C4-2B (cell line): ENCODE measurements at regions not wholly inside any gene's neighbourhood (a gene's known extent, or its start where the extent isn't known, plus 50 kb on each side); places are given as distances from the start of the nearest gene placed in this dataset.

Experiments
- H3K27ac ChIP-seq: fragments of 450-650 bp; 2 replicates; pipeline ENCODE4 v1.5.1; 2017
- ZFX ChIP-seq: fragments of 450-650 bp; IDR thresholded peaks from 2 replicates; pipeline ENCODE4 v1.6.1; 2017
- TF ChIP-seq, protein P1 (sequence below): fragments of 450-650 bp; conservative IDR thresholded peaks from 2 replicates; pipeline ENCODE4 v1.5.1; 2017; ENCODE audit warnings: mild to moderate bottlenecking

DNA sequence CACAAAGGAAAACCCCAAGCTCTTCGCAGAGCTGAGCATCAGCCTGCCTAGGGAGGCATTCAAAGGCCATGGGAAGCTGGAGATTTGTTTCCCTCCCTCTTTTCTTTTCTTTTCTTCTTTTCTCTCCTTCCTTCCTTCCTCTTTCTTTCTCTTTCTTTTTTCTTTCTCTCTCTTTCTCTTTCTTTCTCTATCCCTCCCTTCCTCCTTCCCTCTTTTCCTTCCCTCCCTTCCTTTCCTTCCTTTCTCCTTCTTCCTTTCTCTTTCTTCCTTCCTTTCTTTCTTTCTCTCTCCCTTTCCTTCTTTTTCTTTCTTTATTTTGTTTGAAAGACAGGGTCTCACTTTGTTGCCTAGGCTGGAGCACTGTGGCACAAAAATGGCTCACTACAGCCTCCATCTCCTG lies 168.4 kb upstream of the ARL4C start:
- H3K27ac ChIP-seq, result no peak overlapping the region
- no peak for TF ChIP-seq ZFX
- TF ChIP-seq, protein P1, sequence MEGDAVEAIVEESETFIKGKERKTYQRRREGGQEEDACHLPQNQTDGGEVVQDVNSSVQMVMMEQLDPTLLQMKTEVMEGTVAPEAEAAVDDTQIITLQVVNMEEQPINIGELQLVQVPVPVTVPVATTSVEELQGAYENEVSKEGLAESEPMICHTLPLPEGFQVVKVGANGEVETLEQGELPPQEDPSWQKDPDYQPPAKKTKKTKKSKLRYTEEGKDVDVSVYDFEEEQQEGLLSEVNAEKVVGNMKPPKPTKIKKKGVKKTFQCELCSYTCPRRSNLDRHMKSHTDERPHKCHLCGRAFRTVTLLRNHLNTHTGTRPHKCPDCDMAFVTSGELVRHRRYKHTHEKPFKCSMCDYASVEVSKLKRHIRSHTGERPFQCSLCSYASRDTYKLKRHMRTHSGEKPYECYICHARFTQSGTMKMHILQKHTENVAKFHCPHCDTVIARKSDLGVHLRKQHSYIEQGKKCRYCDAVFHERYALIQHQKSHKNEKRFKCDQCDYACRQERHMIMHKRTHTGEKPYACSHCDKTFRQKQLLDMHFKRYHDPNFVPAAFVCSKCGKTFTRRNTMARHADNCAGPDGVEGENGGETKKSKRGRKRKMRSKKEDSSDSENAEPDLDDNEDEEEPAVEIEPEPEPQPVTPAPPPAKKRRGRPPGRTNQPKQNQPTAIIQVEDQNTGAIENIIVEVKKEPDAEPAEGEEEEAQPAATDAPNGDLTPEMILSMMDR, result no peak

- H3K27ac ChIP-seq, result no peak overlapping the region
- TF ChIP-seq ZFX, result no peak
- TF ChIP-seq, protein P1, result no peak
Observed at GRCh38 chr2:234661849-234662248, 165.0 kb upstream of the ARL4C start.

DNA sequence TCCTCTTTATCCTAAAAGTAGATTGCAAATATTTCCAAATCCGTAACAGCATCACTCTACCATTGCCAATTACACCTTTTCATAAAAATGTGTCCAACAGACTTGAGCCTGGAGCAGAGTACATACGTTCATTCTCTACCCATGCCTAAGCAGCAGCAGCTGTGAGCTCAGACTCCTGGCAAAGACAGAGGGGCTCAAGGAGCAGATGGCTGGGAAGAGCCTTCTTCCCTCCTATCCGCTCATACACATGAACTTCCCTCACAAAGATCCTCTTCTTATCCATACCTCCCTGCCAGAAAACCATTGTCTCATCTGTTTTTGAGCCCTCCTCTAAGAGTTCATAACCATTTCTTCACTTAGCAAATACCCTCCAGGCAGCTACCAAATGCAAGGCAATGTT lies 164.3 kb upstream of the ARL4C start:
- TF ChIP-seq ZFX, result no peak
- TF ChIP-seq, protein P1, result no peak

DNA sequence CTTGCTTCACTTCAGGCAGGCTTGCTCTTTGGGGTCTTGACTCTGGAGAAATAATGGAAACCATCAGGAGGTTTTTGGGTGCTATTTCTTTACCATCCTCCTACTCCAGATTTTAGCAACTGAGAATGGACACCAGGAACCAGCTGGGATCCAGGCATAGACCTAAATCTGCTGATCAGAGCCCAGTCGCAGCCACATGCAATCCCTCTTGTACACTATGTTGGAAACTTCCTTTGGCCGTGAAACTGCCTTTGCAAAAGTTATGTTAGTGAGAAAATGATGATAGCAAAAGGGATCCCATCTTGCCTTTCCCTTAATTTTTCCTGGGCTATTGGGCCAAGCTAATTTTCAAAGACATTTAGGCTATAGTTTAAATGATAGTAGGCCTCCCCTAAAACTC lies 158.8 kb upstream of the ARL4C start:
- no peak for TF ChIP-seq ZFX
- TF ChIP-seq, protein P1, result no peak
- no peak overlapping the region for H3K27ac ChIP-seq

More for the DNA sequence above, 164.3 kb upstream of the ARL4C start:
- no peak overlapping the region for H3K27ac ChIP-seq

DNA sequence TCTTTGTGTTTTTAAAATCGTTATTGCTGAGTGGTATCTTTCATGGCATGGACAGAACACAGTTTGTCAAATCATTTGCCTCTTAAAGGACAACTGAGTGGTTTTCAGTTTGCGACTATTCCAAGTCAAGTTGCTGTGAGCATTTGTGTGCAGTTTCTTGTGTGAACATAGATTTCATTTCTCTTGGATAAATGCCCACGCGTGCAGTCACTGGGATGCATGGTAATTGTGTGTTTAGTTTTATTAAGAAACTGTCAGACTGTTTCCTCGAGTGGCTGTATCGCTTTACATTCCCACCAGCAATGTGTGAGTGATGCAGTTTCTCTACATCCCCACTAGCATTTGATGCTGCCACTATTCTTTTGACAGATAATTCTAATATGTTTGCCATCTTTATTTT lies 154.0 kb upstream of the ARL4C start:
- no peak overlapping the region for H3K27ac ChIP-seq
- TF ChIP-seq ZFX, result no peak
- TF ChIP-seq, protein P1, result no peak

DNA sequence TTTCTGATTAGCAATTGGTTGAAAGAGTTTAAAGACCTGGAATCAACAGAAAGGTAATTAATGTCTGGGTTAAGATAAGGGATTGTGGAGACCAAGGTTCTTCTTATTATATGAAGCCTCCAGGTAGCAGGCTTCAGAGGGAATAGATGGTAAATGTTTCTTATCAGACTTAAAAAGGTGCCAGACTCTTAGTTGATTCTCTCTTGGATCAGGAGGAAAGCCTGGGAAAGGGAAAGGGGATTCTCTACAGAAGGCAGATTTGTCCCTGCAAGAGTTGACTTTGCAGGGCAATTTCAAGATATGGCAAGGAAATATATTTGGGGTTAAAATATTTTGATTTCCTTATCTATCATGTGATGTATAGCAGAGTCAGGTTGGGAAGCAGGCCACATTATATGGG lies 153.1 kb upstream of the ARL4C start:
- no peak overlapping the region for H3K27ac ChIP-seq
- TF ChIP-seq, protein P1, result no peak
- no peak for TF ChIP-seq ZFX

- no peak overlapping the region for H3K27ac ChIP-seq
- TF ChIP-seq, protein P1, result no peak
- TF ChIP-seq ZFX, result no peak
Observed at GRCh38 chr2:234643407-234643806, 146.5 kb upstream of the ARL4C start.
